Endothelial cell of umbilical vein (primary cell): ENCODE measurements at regions not wholly inside any gene's neighbourhood (a gene's known extent, or its start where the extent isn't known, plus 50 kb on each side); places are given as distances from the start of the nearest gene placed in this dataset.

ENCODE experiments used
- BruUV-seq: library from RNA; stranded (reverse); fragments of 400-500 nt; replicated peaks from 2 replicates; lab custom pipeline; 2021; lab: Mats Ljungman, UMichigan
- CTCF ChIA-PET: fragments of 300-600, 350-600 bp; sonication (Branson Sonifier 250); formaldehyde crosslinking; loops from one replicate; lab custom pipeline; 2021; ENCODE audit warnings: antibody characterized with exemption, inconsistent platforms; lab: Charles Lee
- POLR2A ChIA-PET: fragments of 300-600, 350-600 bp; sonication (Branson Sonifier 250); formaldehyde crosslinking; loops from one replicate; lab custom pipeline; 2021; ENCODE audit warnings: antibody characterized with exemption, inconsistent platforms; lab: Charles Lee
- DNase-seq: peaks from one replicate; pipeline ENCODE4 v3.0.0-alpha.2; 2011; ENCODE audit warnings: low read depth, low spot score
- FAIRE-seq: peaks from 2 replicates; lab custom pipeline; 2011; peaks lifted over from hg19 to GRCh38; lab: Jason Lieb, UNC
- H2AFZ ChIP-seq: 2 replicates; pipeline ENCODE4 v1.6.0; 2012; ENCODE audit warnings: low read depth, low read length, control low read depth, inconsistent platforms
- H3K27ac ChIP-seq: 2 replicates; pipeline ENCODE4 v1.5.1; 2011; ENCODE audit warnings: low read depth, mild to moderate bottlenecking, control low read depth, low read length, moderate library complexity; ENCODE audit not compliant: insufficient read depth
- H3K27me3 ChIP-seq, 2 experiments: 2 replicates each; pipeline versions ENCODE4 v1.6.0 to v1.6.1; 2011; ENCODE audit warnings: low read length in 2 of 2, mixed read lengths in 1 of 2; ENCODE audit not compliant: control insufficient read depth in 2 of 2, insufficient read depth in 2 of 2
- H3K36me3 ChIP-seq, 2 experiments: 2 replicates in 1 of 2; 3 replicates in 1 of 2; pipeline ENCODE4 v1.5.1; 2011; ENCODE audit warnings: low read length in 2 of 2, mild to moderate bottlenecking in 1 of 2, moderate library complexity in 1 of 2; ENCODE audit not compliant: control insufficient read depth in 2 of 2, insufficient read depth in 2 of 2; ENCODE audit errors: extremely low read depth in 1 of 2
- H3K4me1 ChIP-seq: 3 replicates; pipeline ENCODE4 v1.5.1; 2011; ENCODE audit warnings: mild to moderate bottlenecking, low read length; ENCODE audit not compliant: control insufficient read depth, insufficient read depth; ENCODE audit errors: extremely low read depth
- H3K4me2 ChIP-seq: 2 replicates; pipeline ENCODE4 v1.6.1; 2011; ENCODE audit warnings: low read length, control low read depth, mixed read lengths; ENCODE audit not compliant: insufficient read depth
- H3K4me3 ChIP-seq, 3 experiments: fragments of 200-600 bp in 1 of 3; sonication (generic), shearing (Covaris generic) in 1 of 3; replicated peaks in 1 of 3; 2 replicates each; pipeline ENCODE4 v1.5.1; 2011 to 2016; ENCODE audit warnings: control low read depth in 3 of 3, low read length in 3 of 3, mild to moderate bottlenecking in 2 of 3, inconsistent platforms in 1 of 3, low read depth in 1 of 3, moderate library complexity in 1 of 3; ENCODE audit not compliant: insufficient read depth in 1 of 3
- H3K79me2 ChIP-seq: 2 replicates; pipeline ENCODE4 v1.6.0; 2012; ENCODE audit warnings: low read length, inconsistent platforms; ENCODE audit not compliant: control insufficient read depth, insufficient read depth
- H3K9ac ChIP-seq: replicated peaks from 2 replicates; pipeline ENCODE3; 2011; ENCODE audit warnings: low read length, control low read depth; ENCODE audit not compliant: insufficient read depth; ENCODE audit errors: extremely low read depth
- H3K9me1 ChIP-seq: replicated peaks from 3 replicates; pipeline ENCODE4 v1.6.0; 2011; ENCODE audit warnings: mild to moderate bottlenecking, low read length; ENCODE audit not compliant: control insufficient read depth, insufficient read depth; ENCODE audit errors: extremely low read depth
- H3K9me3 ChIP-seq: replicated peaks from 2 replicates; pipeline ENCODE4 v1.5.1; 2012; ENCODE audit warnings: low read length, inconsistent platforms; ENCODE audit not compliant: control insufficient read depth, insufficient read depth
- H4K20me1 ChIP-seq: replicated peaks from 2 replicates; pipeline ENCODE3; 2011; ENCODE audit warnings: mild to moderate bottlenecking, low read length; ENCODE audit not compliant: control insufficient read depth, insufficient read depth; ENCODE audit errors: extremely low read depth
- EZH2 ChIP-seq: IDR thresholded peaks from 2 replicates; pipeline ENCODE4 v1.6.1; 2012; ENCODE audit warnings: borderline replicate concordance, low read depth, mild to moderate bottlenecking, moderate library complexity, low read length, inconsistent platforms; ENCODE audit not compliant: severe bottlenecking
- FOS ChIP-seq: IDR thresholded peaks from 2 replicates; pipeline ENCODE4 v1.6.1; 2011; ENCODE audit warnings: mild to moderate bottlenecking, low read length, moderate library complexity, borderline replicate concordance; ENCODE audit not compliant: insufficient read depth
- GATA2 ChIP-seq: IDR thresholded peaks from 2 replicates; pipeline ENCODE4 v1.7.0; 2011; ENCODE audit warnings: low read depth, mild to moderate bottlenecking, moderate library complexity, mixed read lengths, low read length; ENCODE audit not compliant: insufficient read length, insufficient read depth
- JUN ChIP-seq: IDR thresholded peaks from 2 replicates; pipeline ENCODE4 v1.6.1; 2011; ENCODE audit warnings: borderline replicate concordance, low read depth; ENCODE audit not compliant: insufficient read length, insufficient read depth
- MAX ChIP-seq: IDR thresholded peaks from 2 replicates; pipeline ENCODE4 v1.6.1; 2011; ENCODE audit not compliant: insufficient read depth, insufficient read length
- MYC ChIP-seq: IDR thresholded peaks from one replicate; pipeline ENCODE4 v1.6.1; 2011; ENCODE audit warnings: mild to moderate bottlenecking, low read depth, low read length
- POLR2A ChIP-seq: IDR thresholded peaks from 2 replicates; pipeline ENCODE4 v1.6.1; 2012; ENCODE audit warnings: low read depth, mild to moderate bottlenecking, control low read depth, low read length
- POLR2AphosphoS5 ChIP-seq: IDR thresholded peaks from 2 replicates; pipeline ENCODE4 v1.6.1; 2012; ENCODE audit warnings: low read depth, mild to moderate bottlenecking, control low read depth, low read length, moderate library complexity; ENCODE audit not compliant: insufficient read depth
- dilution Hi-C: fragments of 300-500 bp; cut with MboI; formaldehyde crosslinking; loops from one replicate; pipeline ENCODE4 v1.15.0; 2019; ENCODE audit warnings: low sequenced_read_pairs; ENCODE audit not compliant: extremely low pct_ligation_motif_present
- intact Hi-C: fragments of 100-400 bp; cut with micrococcal nuclease; formaldehyde crosslinking; loops from one replicate; pipeline ENCODE4 v1.10.0; 2022
- TF ChIP-seq, protein P1 (sequence below), 2 donors: IDR thresholded peaks; 1 replicate in 1 of 2; 2 replicates in 1 of 2; pipeline ENCODE4 v1.5.1; 2011; ENCODE audit warnings: low read length in 2 of 2, mild to moderate bottlenecking in 2 of 2, moderate library complexity in 2 of 2, control low read depth in 1 of 2, inconsistent platforms in 1 of 2, low read depth in 1 of 2; ENCODE audit not compliant: insufficient read depth in 1 of 2; ENCODE audit errors: extremely low read depth in 1 of 2

- Histone ChIP-seq H3K27ac (no peak overlapping the region), H2AFZ (no peak overlapping the region), H3K4me1 (no peaks in the 10 kb centered on the region), H3K4me3 (no peak overlapping the region), H3K9me1 (no peaks in the 10 kb centered on the region), H4K20me1 (no peaks in the 10 kb centered on the region), H3K27me3 (no peaks in the 10 kb centered on the region), H3K9ac (no peak overlapping the region), H3K9me3 (peaks cover 2% of the 10 kb centered on the region), H3K79me2 (no peaks in the 10 kb centered on the region), H3K4me2 (no peak overlapping the region), H3K36me3 (no peaks in the 10 kb centered on the region)
- DNase-seq, result no peak
- TF ChIP-seq EZH2 (no peak), JUN (no peak), FOS (no peak), MAX (no peak), MYC (no peak), POLR2A (no peak), POLR2AphosphoS5 (no peak), GATA2 (no peak)
- TF ChIP-seq, protein P1, sequence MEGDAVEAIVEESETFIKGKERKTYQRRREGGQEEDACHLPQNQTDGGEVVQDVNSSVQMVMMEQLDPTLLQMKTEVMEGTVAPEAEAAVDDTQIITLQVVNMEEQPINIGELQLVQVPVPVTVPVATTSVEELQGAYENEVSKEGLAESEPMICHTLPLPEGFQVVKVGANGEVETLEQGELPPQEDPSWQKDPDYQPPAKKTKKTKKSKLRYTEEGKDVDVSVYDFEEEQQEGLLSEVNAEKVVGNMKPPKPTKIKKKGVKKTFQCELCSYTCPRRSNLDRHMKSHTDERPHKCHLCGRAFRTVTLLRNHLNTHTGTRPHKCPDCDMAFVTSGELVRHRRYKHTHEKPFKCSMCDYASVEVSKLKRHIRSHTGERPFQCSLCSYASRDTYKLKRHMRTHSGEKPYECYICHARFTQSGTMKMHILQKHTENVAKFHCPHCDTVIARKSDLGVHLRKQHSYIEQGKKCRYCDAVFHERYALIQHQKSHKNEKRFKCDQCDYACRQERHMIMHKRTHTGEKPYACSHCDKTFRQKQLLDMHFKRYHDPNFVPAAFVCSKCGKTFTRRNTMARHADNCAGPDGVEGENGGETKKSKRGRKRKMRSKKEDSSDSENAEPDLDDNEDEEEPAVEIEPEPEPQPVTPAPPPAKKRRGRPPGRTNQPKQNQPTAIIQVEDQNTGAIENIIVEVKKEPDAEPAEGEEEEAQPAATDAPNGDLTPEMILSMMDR (IDR thresholded peaks at IDR 0.05; ENCODE audit: extremely low read depth in 1 of 2, insufficient read depth in 1 of 2, low read depth in 1 of 2, low read length in 2 of 2), result no peak
- dilution Hi-C loops (no loop called here), intact Hi-C loops (no loop called here)
- ChIA-PET CTCF (no interaction called here), POLR2A (no interaction called here)
- no peak for FAIRE-seq
- BruUV-seq, result no TSS peak
Observed at GRCh38 chr9:115262477-115262876, 144.5 kb upstream of the TNC start.
